ENCODE measurements at regions not wholly inside any gene's neighbourhood (a gene's known extent, or its start where the extent isn't known, plus 50 kb on each side); places are given as distances from the start of the nearest gene placed in this dataset.

GRCh38 chr2:107738266-107738665, 88.4 kb upstream of the RGPD4 start:
- no peak for TF ChIP-seq CTCF (IDR thresholded peaks at IDR 0.05)
- TF ChIP-seq POLR2A (IDR thresholded peaks at IDR 0.05), result no peak

Data from uterus (tissue), 2 donors.